ENCODE measurements at regions not wholly inside any gene's neighbourhood (a gene's known extent, or its start where the extent isn't known, plus 50 kb on each side); places are given as distances from the start of the nearest gene placed in this dataset.

DNA sequence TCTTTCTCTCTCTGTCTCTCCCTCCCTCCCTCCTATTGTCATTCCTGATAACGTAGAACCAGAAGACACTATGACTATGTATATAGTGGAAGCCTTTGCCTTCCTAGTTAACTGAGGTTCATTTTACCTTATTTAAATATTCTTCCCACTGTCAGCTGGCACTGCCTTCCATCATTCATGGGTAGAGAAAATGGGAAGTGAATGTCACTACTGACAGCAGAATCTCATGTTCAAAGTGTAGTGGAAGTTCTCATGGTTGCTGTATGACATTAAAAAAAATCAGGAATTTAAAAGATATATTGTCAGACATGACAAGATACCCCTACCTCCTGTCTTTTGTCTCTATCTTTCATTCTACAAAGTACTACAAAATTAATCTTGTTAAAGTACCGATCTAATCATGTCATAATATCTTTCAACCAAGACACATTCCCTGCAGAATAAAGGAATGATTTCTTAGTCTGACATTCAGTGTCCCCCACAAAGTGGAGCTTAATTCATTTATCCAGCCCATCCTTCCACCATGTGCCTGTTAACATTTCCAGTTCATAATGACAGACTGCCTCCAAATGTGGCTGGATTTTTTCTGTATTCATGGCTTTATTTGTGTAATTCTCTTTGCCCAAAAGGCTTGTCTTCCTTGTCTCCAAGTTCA is 250.1 kb upstream of the CDH20 start:
- no peak for DNase-seq (ENCODE audit: low spot score)
- no peaks in the 10 kb centered on the region for H3K4me1 ChIP-seq
- H3K4me3 ChIP-seq: no peak overlapping the region
- TF ChIP-seq CTCF (IDR thresholded peaks at IDR 0.05): no peak
- H3K27ac ChIP-seq: no peak overlapping the region
- no peaks in the 10 kb centered on the region for H3K36me3 ChIP-seq
- no peaks in the 10 kb centered on the region for H3K9me3 ChIP-seq
- no peaks in the 10 kb centered on the region for H3K27me3 ChIP-seq

DNA sequence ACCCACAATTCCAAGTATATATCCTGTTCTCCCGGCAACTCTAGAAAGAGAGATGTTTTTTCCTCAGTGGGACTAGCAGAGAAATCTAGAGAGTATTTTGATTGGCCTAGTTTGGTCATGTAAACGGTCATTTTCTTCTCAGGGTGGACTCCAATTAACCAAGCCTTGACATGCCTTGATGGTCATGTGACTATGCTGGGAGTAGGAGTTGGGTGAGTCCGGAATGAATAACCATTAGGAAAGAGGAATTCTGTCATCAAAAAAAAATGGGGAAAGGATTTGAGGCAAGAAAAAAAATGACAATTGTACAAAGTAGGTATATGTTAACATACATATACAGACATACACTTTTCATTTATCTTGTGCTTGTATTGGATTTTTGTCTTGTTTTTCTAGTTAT is 248.2 kb upstream of the CDH20 start:
- Histone ChIP-seq H3K27ac (no peak overlapping the region), H3K27me3 (no peaks in the 10 kb centered on the region), H3K4me1 (no peaks in the 10 kb centered on the region), H3K9me3 (no peaks in the 10 kb centered on the region), H3K36me3 (no peaks in the 10 kb centered on the region), H3K4me3 (no peak overlapping the region)
- no peak for DNase-seq (ENCODE audit: low spot score)
- TF ChIP-seq CTCF (IDR thresholded peaks at IDR 0.05): no peak

GRCh38 chr18:61085761-61086160 is 247.5 kb upstream of the CDH20 start:
- H3K4me1 ChIP-seq: no peaks in the 10 kb centered on the region

GRCh38 chr18:61086657-61087056 is 246.6 kb upstream of the CDH20 start:
- Histone ChIP-seq H3K9me3 (no peaks in the 10 kb centered on the region), H3K27ac (no peak overlapping the region)

More at GRCh38 chr18:61085761-61086160, 247.5 kb upstream of the CDH20 start:
- H3K4me3 ChIP-seq: no peak overlapping the region
- no peaks in the 10 kb centered on the region for H3K27me3 ChIP-seq
- no peaks in the 10 kb centered on the region for H3K36me3 ChIP-seq
- H3K27ac ChIP-seq: no peak overlapping the region
- no peaks in the 10 kb centered on the region for H3K9me3 ChIP-seq
- DNase-seq (ENCODE audit: low spot score): no peak
- TF ChIP-seq CTCF (IDR thresholded peaks at IDR 0.05): no peak

DNA sequence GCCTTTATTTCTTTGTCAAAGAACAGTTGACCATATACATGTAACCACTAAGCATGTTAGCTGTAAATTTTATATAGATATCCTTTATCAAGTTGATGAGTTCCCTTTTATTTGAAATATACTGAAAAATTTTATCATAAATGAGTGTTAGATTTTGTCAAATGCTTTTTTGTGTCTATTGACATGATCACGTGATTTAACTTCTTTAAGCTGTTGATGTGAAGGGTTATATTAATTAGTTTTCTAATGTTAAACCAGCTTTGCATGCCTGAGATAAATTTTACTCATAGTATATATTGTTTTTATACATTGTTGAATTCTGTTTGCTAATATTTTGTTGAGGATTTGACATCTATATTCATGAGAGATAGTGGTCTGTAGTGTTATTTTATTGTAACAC is 241.9 kb upstream of the CDH20 start:
- Histone ChIP-seq H3K36me3 (no peaks in the 10 kb centered on the region), H3K27me3 (no peaks in the 10 kb centered on the region), H3K4me3 (no peak overlapping the region), H3K4me1 (no peaks in the 10 kb centered on the region), H3K27ac (no peak overlapping the region), H3K9me3 (no peaks in the 10 kb centered on the region)
- no peak for DNase-seq (ENCODE audit: low spot score)
- no peak for TF ChIP-seq CTCF (IDR thresholded peaks at IDR 0.05)

More at GRCh38 chr18:61086657-61087056, 246.6 kb upstream of the CDH20 start:
- H3K4me3 ChIP-seq: no peak overlapping the region
- H3K27me3 ChIP-seq: no peaks in the 10 kb centered on the region
- no peaks in the 10 kb centered on the region for H3K4me1 ChIP-seq
- DNase-seq (ENCODE audit: low spot score): no peak
- TF ChIP-seq CTCF (IDR thresholded peaks at IDR 0.05): no peak
- H3K36me3 ChIP-seq: no peaks in the 10 kb centered on the region

DNA sequence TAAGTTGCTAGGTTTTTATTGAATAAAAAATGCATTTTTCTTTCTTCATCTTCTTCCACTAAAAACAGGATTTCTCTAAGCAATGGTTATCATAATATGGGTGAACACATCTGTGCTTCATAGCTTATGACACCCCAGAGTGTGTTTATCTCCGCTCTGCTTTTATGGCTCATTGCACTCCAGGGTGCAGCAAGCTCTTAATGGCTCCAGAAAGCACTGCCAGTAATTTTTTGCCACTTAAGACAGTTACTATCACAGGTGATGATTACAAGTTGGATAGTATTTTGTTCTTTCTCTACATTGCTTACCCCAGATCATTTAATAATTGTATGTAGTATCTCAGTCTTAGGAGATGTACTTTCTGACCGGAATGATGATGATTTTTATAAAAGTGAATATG is 239.3 kb upstream of the CDH20 start:
- Histone ChIP-seq H3K27me3 (no peaks in the 10 kb centered on the region), H3K36me3 (no peaks in the 10 kb centered on the region), H3K4me3 (no peak overlapping the region), H3K4me1 (no peaks in the 10 kb centered on the region), H3K27ac (no peak overlapping the region), H3K9me3 (no peaks in the 10 kb centered on the region)
- no peak for DNase-seq (ENCODE audit: low spot score)
- TF ChIP-seq CTCF (IDR thresholded peaks at IDR 0.05): no peak
